PC-9 (cell line): ENCODE measurements at regions not wholly inside any gene's neighbourhood (a gene's known extent, or its start where the extent isn't known, plus 50 kb on each side); places are given as distances from the start of the nearest gene placed in this dataset.

Experiments used
- BruUV-seq: library from RNA; stranded (reverse); fragments of 400-500 nt; replicated peaks from 2 replicates; lab custom pipeline; 2021; lab: Mats Ljungman, UMichigan
- CTCF ChIA-PET: fragments of 300-600 bp; sonication (Branson Sonifier 250); formaldehyde crosslinking; loops from one replicate; lab custom pipeline; 2022; ENCODE audit warnings: antibody characterized with exemption; lab: Charles Lee
- POLR2A ChIA-PET: fragments of 300-600 bp; sonication (Branson Sonifier 250); formaldehyde crosslinking; loops from one replicate; lab custom pipeline; 2022; ENCODE audit warnings: antibody characterized with exemption; ENCODE audit not compliant: unreplicated experiment; lab: Charles Lee
- DNase-seq, 2 experiments: peaks; one replicate each; pipeline versions ENCODE4 v3.0.0 to v3.0.0-alpha.2; 2015 to 2022; ENCODE audit warnings: mixed read lengths in 1 of 2
- H2AFZ ChIP-seq: fragments of 200-600 bp; sonication (generic); 2 replicates; pipeline ENCODE4 v1.8.1; 2017; ENCODE audit warnings: antibody characterized with exemption
- H3F3A ChIP-seq: fragments of 200-600 bp; sonication (generic); 2 replicates; pipeline ENCODE4 v1.8.1; 2017; ENCODE audit warnings: antibody characterized with exemption, mild to moderate bottlenecking, low read depth; ENCODE audit not compliant: insufficient read depth
- H3K27ac ChIP-seq: fragments of 200-600 bp; sonication (generic); 2 replicates; pipeline ENCODE4 v1.6.1; 2016; ENCODE audit warnings: mixed run types
- H3K27me3 ChIP-seq: fragments of 200-600 bp; sonication (generic); 2 replicates; pipeline ENCODE4 v1.6.1; 2016; ENCODE audit warnings: low read depth, mixed run types; ENCODE audit not compliant: insufficient read depth
- H3K36me3 ChIP-seq: fragments of 200-600 bp; sonication (generic); 2 replicates; pipeline ENCODE4 v1.6.1; 2016; ENCODE audit warnings: low read depth, mixed run types
- H3K4me1 ChIP-seq: fragments of 200-600 bp; sonication (generic); replicated peaks from 2 replicates; pipeline ENCODE4 v1.6.1; 2016; ENCODE audit warnings: mixed run types; ENCODE audit not compliant: insufficient read depth
- H3K4me2 ChIP-seq: fragments of 200-600 bp; sonication (generic); 2 replicates; pipeline ENCODE4 v1.6.1; 2017; ENCODE audit warnings: mixed run types
- H3K4me3 ChIP-seq: fragments of 200-600 bp; sonication (generic); 2 replicates; pipeline ENCODE4 v1.6.1; 2016; ENCODE audit warnings: mixed run types
- H3K79me2 ChIP-seq: fragments of 200-600 bp; sonication (generic); 2 replicates; pipeline ENCODE4 v1.6.1; 2017; ENCODE audit warnings: low read depth, mixed run types
- H3K9me2 ChIP-seq: fragments of 200-600 bp; sonication (generic); 2 replicates; pipeline ENCODE4 v1.8.1; 2017; ENCODE audit warnings: mild to moderate bottlenecking; ENCODE audit not compliant: insufficient read depth
- H3K9me3 ChIP-seq: fragments of 200-600 bp; sonication (generic); 2 replicates; pipeline ENCODE4 v1.8.1; 2016; ENCODE audit warnings: low read depth; ENCODE audit not compliant: insufficient read depth
- H4K20me1 ChIP-seq: fragments of 200-600 bp; sonication (generic); 2 replicates; pipeline ENCODE4 v1.8.1; 2017; ENCODE audit not compliant: insufficient read depth
- EZH2 ChIP-seq: fragments of 200-600 bp; sonication (generic); IDR thresholded peaks from 2 replicates; pipeline ENCODE4 v1.8.0; 2017; ENCODE audit warnings: antibody characterized with exemption, low read depth
- intact Hi-C: fragments of 100-400 bp; cut with micrococcal nuclease; formaldehyde crosslinking; loops from one replicate; pipeline ENCODE4 v1.10.0; 2022; ENCODE audit not compliant: unreplicated experiment
- TF ChIP-seq, protein P1 (sequence below): fragments of 200-600 bp; sonication (generic); conservative IDR thresholded peaks from 2 replicates; pipeline ENCODE4 v1.6.1; 2017; ENCODE audit warnings: mixed run types, antibody characterized with exemption, mild to moderate bottlenecking, moderate library complexity

DNA sequence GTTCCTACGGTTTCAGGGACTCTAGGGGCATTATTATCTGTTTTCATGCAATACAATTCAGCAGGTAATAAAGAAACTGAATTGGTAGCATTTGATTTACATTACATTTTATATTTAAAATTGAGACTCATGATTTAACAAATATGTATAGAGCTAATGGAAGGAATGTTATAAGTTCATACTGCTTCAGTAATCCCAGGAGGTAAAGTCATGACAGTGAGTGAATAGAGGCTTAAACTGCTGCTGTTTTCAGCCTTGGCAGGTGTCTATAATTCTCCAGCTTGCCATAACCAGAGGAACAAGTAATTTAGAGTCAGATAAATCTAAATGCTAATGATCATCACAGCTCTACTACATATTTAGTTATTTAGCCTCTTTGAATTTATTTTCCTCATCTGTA is 360.8 kb upstream of the MANEA start:
- CTCF ChIA-PET = no interaction called here
- no TSS peak for BruUV-seq
- intact Hi-C loops = no loop called here

GRCh38 chr6:95227351-95227750 is 350.0 kb upstream of the MANEA start:
- no peak overlapping the region for H3K4me2 ChIP-seq
- no peak for DNase-seq
- H3K4me1 ChIP-seq = no peaks in the 10 kb centered on the region
- no TSS peak for BruUV-seq
- no peak overlapping the region for H2AFZ ChIP-seq
- no peaks in the 10 kb centered on the region for H3K36me3 ChIP-seq
- no peaks in the 10 kb centered on the region for H3K27me3 ChIP-seq
- intact Hi-C loops = no loop called here
- TF ChIP-seq, protein P1, sequence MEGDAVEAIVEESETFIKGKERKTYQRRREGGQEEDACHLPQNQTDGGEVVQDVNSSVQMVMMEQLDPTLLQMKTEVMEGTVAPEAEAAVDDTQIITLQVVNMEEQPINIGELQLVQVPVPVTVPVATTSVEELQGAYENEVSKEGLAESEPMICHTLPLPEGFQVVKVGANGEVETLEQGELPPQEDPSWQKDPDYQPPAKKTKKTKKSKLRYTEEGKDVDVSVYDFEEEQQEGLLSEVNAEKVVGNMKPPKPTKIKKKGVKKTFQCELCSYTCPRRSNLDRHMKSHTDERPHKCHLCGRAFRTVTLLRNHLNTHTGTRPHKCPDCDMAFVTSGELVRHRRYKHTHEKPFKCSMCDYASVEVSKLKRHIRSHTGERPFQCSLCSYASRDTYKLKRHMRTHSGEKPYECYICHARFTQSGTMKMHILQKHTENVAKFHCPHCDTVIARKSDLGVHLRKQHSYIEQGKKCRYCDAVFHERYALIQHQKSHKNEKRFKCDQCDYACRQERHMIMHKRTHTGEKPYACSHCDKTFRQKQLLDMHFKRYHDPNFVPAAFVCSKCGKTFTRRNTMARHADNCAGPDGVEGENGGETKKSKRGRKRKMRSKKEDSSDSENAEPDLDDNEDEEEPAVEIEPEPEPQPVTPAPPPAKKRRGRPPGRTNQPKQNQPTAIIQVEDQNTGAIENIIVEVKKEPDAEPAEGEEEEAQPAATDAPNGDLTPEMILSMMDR = no peak
- TF ChIP-seq EZH2 = no peak
- ChIA-PET CTCF (no interaction called here), POLR2A (no interaction called here)
- no peaks in the 10 kb centered on the region for H3F3A ChIP-seq
- H3K9me2 ChIP-seq = no peaks in the 10 kb centered on the region
- H3K4me3 ChIP-seq = no peak overlapping the region
- H3K9me3 ChIP-seq = no peaks in the 10 kb centered on the region
- H3K27ac ChIP-seq = no peak overlapping the region
- no peaks in the 10 kb centered on the region for H4K20me1 ChIP-seq
- no peaks in the 10 kb centered on the region for H3K79me2 ChIP-seq

More for the DNA sequence above, 360.8 kb upstream of the MANEA start:
- Histone ChIP-seq H3K9me3 (no peaks in the 10 kb centered on the region), H3K9me2 (no peaks in the 10 kb centered on the region), H3K4me3 (no peak overlapping the region), H3K27me3 (no peaks in the 10 kb centered on the region), H3K27ac (no peak overlapping the region), H3K4me1 (no peaks in the 10 kb centered on the region), H3K36me3 (no peaks in the 10 kb centered on the region), H4K20me1 (no peaks in the 10 kb centered on the region), H3F3A (no peaks in the 10 kb centered on the region), H2AFZ (no peak overlapping the region), H3K4me2 (no peak overlapping the region), H3K79me2 (no peaks in the 10 kb centered on the region)
- POLR2A ChIA-PET = no interaction called here
- TF ChIP-seq, protein P1 = no peak
- no peak for TF ChIP-seq EZH2
- no peak for DNase-seq

DNA sequence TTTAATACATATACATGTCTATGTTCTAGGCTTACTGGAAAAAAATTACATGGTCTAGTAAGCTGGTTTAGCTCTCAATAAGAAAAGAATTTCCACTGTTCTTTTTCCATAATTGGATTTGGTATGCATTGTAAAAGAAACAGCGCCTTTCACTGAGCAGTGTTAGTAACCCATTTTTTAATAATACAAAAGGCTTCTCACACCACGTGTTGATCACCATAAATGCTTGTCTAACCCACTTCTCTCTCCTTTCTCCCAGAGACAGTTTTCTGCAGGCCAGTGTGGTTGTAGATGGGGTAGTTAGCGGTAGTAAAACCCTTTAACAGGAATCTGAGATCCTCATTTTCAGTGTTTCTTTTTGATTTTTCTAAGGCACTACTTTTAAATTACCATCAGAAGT is 348.7 kb upstream of the MANEA start:
- Histone ChIP-seq H3K4me2 (no peak overlapping the region), H3K36me3 (no peaks in the 10 kb centered on the region), H3K27ac (no peak overlapping the region), H4K20me1 (no peaks in the 10 kb centered on the region), H3K27me3 (no peaks in the 10 kb centered on the region), H3F3A (no peaks in the 10 kb centered on the region), H3K4me3 (no peak overlapping the region), H3K9me3 (no peaks in the 10 kb centered on the region), H3K9me2 (no peaks in the 10 kb centered on the region), H2AFZ (peak overlapping the region; percentile 2; the same call in 1 of the 2 replicates), H3K79me2 (no peaks in the 10 kb centered on the region), H3K4me1 (no peaks in the 10 kb centered on the region)
- DNase-seq = no peak
- POLR2A ChIA-PET = no interaction called here
- intact Hi-C loops = no loop called here
- TF ChIP-seq, protein P1 = no peak
- TF ChIP-seq EZH2 = no peak
- CTCF ChIA-PET = no interaction called here
- no TSS peak for BruUV-seq
